Umbilical cord (tissue), 1 donor: ENCODE measurements at regions not wholly inside any gene's neighbourhood (a gene's known extent, or its start where the extent isn't known, plus 50 kb on each side); places are given as distances from the start of the nearest gene placed in this dataset.
"Not testable (repeated sequence)": the region's sequence is repeated elsewhere in the genome, so short reads cannot be mapped to it uniquely, and the experiment has no call there.

Experiments used
- DNase-seq: peaks from one replicate; pipeline ENCODE4 v3.0.0-alpha.2; 2015; ENCODE audit warnings: low spot score

DNA sequence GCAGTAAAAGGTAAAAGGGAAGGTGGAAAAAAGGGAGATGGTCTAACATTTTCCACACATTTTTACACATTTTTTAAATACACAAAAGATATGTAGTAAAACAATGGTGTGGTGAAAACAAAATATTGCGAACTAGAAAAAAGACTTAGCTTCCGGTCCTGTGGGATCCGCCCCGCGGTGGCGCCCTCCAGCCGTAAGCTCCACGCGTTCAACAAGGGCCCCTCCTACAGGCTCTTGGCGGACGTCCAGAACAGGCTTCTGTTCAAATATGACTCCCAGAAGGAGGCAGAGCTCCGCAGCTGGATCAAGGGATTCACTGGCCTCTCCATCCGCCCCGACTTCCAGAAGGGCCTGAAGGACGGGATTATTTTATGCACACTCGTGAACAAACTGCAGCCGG is 134.1 kb upstream of the TEKT4 start:
- not testable (repeated sequence) for DNase-seq

DNA sequence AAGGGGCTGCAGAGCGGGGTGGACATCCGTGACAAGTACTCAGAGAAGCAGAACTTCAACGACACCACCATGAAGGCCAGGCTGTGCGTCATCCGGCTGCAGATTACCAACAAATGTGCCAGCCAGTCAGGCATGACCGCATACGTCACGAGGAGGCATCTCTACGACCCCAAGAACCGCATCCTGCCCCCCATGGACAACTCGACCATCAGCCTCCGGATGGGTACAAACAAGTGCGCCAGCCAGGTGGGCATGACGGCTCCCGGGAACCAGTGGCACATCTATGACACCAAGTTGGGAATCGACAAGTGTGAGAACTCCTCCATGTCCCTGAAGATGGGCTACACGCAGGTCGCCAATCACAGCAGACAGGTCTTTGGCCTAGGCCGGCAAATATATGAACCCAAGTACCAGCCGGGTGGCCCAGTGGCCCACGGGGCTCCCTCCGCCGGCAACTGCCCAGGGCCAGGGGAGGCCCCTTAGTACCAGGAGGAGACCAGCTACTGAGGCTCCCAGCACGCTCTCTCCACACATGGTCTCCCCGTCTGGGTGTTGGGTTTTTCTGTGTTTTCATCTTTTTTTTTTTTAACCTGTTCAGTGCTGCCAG is 133.4 kb upstream of the TEKT4 start:
- DNase-seq = not testable (repeated sequence)

DNA sequence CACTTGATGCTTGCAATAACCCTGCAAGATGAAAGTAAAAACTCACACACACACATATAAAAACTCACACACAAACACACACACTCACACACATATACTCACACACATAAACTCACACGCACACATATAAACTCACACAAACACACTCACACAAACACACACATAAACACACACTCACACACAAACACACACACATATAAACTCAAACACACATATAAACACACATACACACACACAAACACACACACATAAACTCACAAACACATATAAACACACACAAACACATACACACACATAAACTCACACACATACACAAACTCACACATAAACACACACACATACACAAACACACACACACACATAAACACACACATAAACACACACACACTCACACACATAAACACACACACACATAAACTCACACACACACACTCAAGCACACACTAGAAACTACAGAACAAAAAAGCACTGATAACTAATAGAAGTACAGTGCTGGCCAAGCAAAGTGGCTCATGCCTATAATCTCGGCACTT is 117.7 kb upstream of the TEKT4 start:
- DNase-seq = no peak

DNA sequence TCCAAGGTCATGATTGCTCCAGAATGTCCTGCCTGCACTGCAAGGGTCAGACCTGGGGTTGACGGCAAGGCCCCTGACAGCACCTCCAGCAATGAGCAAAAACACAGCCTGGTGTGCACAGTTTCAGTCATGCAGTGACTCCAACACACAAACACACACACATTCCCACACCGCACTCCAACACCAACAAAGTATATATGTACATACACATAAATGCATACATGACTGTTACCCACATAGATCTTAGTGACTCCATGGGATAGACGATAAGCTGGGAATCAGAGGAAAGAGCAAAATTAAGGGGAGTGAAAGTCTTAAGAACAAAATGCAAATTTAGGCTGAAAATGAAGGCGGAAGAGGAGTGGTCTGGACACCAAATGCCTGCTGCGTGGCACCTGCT is 112.7 kb upstream of the TEKT4 start:
- no peak for DNase-seq

DNA sequence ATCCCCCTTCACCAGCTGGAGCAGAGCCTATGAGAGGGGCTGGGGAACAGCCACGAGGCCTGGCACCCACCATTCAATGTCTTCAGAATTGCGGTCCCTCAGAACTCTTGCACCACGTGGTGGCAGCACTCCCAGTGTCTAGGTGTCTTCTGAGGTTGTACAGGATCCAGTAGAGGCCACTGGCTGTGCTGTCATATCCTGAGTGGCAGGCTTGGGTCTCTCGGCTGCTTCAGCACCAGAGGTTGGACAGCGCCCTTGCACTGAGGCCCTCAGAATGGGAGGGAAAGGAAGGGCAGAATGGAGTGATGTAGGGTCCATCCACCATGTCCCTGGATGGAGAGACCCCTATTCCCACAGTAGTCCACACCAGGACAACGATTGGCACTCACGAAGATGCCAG is 112.0 kb upstream of the TEKT4 start:
- DNase-seq = no peak

DNA sequence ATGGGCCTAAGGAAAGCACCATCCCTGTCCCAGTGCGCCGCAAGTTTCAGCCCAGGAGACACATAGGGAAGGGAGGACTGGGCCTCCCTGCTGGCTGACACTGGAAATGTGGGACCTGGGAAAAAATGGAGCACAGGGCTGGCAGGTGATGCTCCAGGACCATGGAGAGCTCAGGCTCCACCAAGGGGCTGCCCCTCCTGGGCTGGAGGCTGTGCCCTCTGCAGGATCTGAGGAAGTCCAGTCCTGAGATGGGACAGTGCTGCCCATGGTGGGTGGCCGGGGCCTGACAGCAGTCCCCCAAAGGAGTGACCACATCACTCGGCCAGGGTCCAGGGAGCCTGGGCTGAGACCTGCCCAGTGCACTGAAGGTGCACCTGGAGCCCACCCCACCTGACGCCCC is 108.6 kb upstream of the TEKT4 start:
- DNase-seq = no peak

DNA sequence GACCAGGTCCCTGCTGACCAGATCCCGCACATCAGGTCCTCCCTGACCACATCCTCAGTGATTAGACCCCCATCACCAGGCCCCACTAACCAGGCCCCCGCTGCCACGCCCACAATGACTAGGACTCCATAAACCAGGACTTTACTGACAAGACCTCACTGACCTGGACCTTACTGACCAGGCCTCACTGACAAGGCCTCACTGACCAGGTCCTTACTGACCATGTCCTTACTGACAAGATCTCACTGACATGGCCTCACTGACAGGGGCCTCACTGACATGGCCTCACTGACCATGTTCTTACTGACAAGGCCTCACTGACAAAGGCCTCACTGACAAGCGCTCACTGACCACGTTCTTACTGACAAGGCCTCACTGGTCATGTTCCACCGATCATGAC is 107.9 kb upstream of the TEKT4 start:
- no peak for DNase-seq

DNA sequence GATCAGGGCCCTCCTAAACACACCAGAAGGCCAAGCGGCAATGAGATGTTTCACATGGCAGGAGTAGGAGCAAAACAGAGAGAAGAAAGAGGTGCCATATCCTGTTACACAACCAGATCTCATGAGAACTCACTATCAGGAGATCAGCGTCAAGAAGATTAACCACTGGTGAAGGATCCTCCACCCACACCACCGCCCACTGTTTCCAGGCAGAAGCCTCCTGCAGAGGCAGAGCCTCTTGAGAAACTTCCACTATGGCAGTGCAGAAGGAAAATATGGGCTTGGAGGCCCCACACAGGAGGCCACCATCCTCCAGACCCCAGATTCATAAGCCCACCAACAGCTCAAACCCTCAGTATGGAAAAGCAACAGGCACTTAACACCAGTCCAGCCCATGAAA is 106.9 kb upstream of the TEKT4 start:
- not testable (repeated sequence) for DNase-seq

DNA sequence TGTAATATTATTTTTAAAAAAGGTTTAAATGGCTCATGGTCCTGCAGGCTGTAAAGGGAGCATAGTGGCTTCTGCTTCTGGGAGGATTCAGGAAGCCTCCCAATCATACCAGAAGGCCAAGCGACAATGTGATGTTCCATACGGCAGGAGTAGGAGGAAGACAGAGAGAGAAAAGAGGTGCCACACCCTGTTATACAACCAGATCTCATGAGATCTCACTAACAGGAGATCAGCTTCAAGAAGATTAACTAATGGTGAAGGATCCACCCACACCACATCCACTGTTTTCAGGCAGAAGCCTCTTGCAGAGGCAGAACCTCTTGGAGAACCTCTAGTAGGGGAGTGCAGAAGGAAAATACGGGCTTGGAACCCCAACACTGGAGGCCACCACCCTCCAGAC is 103.9 kb upstream of the TEKT4 start:
- no peak for DNase-seq

DNA sequence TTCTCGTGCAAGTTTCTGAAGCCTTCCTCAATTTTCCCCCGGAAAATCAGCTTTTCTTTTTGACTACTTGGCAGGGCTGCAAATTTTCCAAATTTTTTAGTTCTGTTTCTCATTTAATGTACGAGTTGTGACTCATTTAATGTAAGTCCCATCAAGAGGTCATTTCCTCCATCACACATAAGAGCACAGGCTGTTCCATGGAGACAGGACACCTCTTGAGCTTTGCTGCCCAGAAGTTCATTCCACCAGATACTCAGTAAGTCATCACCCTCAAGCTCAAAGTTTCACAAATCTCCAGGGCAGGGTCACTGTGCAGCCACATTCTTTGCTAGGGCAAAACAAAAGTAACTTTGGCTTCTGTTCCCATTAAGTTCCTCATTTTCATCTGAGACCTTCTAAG is 101.5 kb upstream of the TEKT4 start:
- DNase-seq = no peak

DNA sequence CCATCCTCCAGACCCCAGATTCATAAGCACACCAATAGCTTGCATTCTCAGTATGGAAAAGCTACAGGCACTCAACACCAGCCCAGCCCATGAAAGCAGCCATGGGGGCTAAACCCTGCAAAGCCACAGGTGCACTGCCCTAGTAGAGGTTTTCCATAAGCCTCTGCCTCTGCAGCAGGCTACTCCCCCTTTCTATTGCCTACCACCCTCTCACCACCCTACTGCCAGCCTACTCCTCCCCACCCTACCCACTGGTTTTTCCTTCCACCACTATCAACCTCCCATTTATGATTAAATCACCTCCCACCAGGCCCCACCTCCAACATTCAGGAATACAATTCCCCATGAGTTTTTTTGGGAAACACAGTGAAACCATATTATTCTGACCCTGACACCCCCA is 96.4 kb upstream of the TEKT4 start:
- no peak for DNase-seq

DNA sequence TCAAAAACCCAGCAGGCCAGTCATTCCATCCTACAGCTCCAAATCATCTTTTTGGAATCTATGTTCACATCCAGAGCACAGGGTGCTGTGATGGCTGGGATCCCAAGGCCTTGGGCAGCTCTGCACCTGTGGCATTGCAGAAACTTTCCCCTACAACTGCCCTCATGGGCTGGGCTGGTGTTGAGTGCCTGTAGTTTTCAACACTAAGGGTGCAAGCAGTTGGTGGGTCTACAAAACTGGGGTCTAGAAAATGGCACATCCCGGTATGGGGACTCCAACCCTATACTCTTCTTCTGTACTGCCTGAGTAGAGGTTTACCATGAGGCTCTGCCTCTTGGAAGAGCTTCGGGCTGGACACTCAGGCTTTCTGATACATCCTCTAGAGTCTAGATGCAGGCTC is 95.2 kb upstream of the TEKT4 start:
- no peak for DNase-seq

DNA sequence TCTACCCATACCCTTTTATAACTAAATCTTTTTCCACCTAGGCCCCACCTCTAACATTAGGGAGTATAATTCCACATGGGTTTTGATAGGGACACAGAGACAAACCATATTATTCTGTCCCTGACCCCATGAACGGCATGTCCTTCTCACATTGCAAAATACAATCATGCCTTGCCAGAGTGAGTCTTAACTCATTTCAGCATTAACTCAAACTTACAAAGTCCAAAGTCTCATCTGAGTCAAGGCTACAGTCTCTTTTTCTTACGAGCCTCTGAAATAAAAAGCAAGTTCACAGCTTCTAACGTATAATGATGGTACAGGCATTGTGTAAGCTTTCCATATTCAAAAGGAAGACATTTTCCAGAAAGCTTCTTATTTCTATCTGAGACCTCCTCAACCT is 86.1 kb upstream of the TEKT4 start:
- not testable (repeated sequence) for DNase-seq

DNA sequence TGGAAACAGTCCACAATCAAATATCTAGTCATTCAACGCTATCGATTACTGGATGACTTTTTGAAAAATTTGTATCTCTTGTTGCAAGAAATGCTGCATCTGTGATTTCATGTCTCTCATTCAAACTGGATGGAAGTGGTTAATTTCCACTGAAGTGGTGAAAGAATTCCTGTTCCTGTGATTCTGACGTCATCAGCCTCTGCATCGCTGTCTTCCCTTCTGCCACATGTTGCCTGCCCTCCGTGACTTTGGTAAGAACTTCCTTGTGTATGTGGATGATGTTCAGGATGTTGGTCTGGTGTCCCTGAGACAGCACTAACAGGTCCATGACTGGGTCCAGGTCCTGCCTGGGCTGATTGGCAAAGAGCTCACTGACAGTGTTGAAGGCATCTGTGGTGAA is 84.8 kb upstream of the TEKT4 start:
- not testable (repeated sequence) for DNase-seq

DNA sequence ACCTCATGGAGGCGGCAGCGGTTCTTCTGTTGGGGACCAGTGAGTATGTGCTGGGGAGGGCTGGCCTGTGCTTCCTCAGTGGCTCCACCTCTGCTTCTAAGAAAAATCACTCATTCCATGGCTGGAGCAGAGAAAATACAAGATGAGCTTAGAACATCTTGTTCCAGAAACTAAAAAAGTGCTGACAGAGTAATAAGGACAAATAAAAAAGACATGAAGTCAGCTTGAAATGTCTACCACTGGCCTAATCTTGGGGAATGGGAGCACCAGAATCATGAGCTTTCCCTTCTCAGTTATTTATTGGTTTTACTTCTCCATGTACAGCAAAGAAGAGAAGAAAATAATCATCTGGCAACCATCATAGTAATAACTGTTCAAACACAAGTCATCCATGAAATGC is 81.1 kb upstream of the TEKT4 start:
- not testable (repeated sequence) for DNase-seq

DNA sequence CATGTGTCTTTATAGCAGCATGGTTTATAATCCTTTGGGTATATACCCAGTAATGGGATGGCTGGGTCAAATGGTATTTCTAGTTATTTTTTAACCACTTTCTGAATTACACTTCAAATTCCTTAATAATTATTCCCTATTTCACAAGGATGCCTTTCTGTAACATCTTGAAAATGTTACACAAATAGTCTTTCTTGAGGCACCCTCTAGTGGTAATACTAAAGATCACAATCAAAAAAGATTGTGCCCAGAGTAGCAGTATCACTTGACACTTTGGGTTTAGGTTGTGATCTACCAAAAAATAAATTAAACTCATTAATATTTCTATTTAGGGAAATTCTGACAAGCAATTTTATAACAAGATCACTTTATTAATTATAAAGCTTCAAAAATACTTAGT is 74.0 kb upstream of the TEKT4 start:
- not testable (repeated sequence) for DNase-seq
